GM10266 (cell line): ENCODE measurements at regions not wholly inside any gene's neighbourhood (a gene's known extent, or its start where the extent isn't known, plus 50 kb on each side); places are given as distances from the start of the nearest gene placed in this dataset.

Source experiments
- DNase-seq: peaks from one replicate; pipeline ENCODE4 v3.0.0; 2012; ENCODE audit errors: extremely low spot score
- CTCF ChIP-seq: IDR thresholded peaks from 2 replicates; pipeline ENCODE4 v1.5.1; 2012; ENCODE audit warnings: mild to moderate bottlenecking, low read depth; ENCODE audit not compliant: control insufficient read depth, insufficient read depth; ENCODE audit errors: missing control alignments

DNA sequence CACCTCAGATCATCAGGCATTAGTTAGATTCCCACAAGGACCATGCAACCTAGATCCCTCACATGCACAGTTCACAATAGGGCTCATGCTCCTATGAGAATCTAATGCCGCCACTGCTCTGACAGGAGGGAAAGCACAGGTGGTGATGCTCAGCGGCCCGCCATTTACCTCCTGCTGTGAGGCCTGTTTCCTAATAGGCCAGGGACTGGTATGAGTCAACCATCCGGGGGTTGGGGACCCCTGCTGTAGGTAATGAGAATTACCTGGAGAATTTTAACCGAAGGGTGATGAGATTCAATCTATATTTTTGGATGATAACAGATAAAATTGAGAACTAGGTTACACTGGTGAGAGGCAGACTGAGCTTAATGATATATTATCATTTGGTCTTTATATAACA is 101.4 kb downstream of the LACC1 start:
- no peak for TF ChIP-seq CTCF
- no peak for DNase-seq

GRCh38 chr13:43981512-43982301 is 102.0 kb downstream of the LACC1 start:
- no peak for TF ChIP-seq CTCF
- no peak for DNase-seq

GRCh38 chr13:43983373-43983772 is 103.7 kb downstream of the LACC1 start:
- DNase-seq = no peak
- no peak for TF ChIP-seq CTCF

DNA sequence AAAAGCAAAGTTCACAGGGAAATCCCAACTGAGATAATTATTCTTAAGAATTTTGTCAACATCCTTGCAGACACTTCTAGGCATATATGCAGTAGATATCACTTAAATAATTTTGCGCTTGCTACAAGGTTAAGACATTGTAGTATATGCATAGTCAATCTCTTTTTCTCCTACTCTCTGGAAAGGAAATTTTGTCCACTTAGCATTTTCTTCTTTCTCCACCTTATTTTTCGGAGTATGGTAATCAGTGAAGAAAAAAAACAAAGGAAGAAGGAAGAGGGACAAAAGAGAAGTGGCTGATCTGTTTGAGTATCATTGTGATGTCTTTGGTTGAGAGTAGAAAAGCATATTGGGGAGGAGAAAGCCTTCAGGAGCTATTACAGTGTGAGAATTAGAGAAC is 104.6 kb downstream of the LACC1 start:
- no peak for DNase-seq
- TF ChIP-seq CTCF = no peak

DNA sequence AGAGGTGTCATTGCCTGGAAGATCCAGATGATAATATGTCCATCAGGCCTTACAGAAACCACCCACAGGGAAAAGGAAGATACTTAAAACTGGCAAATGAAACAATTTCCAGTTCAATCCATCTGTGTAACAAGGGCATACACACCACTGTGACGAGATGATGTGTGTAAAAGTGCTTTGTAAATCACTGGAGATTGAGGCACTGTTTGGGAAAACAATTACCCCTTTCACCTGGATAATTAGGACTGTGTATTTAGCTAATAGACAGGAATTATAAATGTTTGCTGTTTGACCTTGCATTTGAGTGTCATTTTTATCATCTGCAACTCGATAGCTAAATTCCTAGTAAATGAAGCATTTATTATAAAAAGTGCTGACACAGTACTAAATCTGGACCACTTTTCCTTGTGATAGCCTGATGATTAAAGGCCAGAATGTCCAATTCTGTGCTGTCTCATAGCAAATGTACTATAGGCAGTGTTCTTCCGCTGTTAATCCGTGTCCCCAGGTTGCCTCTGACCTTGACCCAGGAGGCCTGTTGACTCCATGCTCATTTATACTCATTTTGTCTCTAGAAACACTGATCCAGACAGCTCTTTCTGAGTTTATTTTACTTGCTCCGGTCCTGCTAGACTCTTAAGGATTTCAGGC is 105.8 kb downstream of the LACC1 start:
- TF ChIP-seq CTCF = no peak
- no peak for DNase-seq

- no peak for TF ChIP-seq CTCF
Measured at GRCh38 chr13:43986421-43986981, 106.8 kb downstream of the LACC1 start.

DNA sequence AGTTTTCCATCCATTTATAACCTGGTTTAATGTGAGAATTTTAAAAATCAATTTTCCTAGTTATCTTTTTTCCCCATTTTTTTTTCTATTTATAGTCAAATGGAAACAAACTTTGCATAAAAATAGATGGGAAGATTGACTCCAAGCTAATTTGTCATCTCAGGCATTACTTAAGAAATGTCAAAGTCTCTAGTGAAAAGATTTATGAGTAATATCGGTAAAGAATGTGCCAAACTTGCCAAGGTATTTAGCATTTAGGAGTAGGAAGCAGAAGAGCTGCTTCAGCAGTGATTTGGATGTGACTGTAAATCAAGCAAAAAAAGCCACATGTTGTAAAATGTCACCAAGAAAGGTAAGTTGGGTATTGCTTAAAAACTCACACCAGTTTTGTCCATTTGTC is 108.6 kb downstream of the LACC1 start:
- no peak for TF ChIP-seq CTCF
- no peak for DNase-seq

More at GRCh38 chr13:43986421-43986981, 106.8 kb downstream of the LACC1 start:
- no peak for DNase-seq
